ENCODE measurements at regions not wholly inside any gene's neighbourhood (a gene's known extent, or its start where the extent isn't known, plus 50 kb on each side); places are given as distances from the start of the nearest gene placed in this dataset.
"Not testable (repeated sequence)": the region's sequence is repeated elsewhere in the genome, so short reads cannot be mapped to it uniquely, and the experiment has no call there.

DNA sequence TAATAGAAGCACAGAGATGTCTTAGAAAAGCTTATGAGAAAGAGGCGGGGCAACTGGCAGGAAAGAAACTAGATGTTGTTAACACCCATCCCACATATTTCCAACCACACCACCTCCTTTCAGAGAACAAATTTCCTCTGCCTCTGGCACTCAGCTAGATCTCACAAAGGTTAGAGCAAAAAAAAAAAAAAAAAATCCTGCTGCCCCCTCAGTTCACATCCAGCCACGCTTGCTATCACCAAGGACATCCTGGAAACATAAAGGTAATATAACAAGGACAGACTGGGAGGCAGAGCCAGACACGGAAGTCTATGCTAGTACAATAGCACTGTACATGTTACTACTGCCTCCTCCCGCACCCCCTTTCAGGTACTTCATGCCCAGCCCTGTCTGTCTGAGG lies 238.0 kb upstream of the PTGER4 start:
- intact Hi-C loops (cut with DNase I; ENCODE audit: low total_unique reads): no loop called here

DNA sequence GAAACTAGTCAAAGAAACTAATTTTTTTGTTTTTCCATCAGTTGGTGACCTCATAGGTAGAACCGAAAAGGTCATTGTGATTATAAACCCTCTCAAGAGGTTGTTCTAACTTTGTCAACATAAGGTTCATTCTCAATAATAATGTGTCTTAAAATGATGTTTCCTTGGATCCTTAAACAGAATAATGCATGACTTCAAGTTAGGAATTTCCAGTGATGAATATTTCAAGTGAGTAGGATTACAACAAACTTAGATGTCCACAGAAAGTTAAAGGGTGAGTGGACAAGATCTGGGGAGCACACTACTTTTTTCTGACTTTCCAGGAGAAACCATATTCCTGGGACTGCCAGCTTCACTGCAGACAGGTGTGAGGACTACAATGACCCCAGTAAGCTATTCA lies 239.0 kb upstream of the PTGER4 start:
- no peak for DNase-seq
- Histone ChIP-seq H3K4me1 (no peaks in the 10 kb centered on the region), H3K27me3 (no peaks in the 10 kb centered on the region), H3K36me3 (no peaks in the 10 kb centered on the region), H3K27ac (no peak overlapping the region), H3K4me3 (no peak overlapping the region), H3K9me3 (no peaks in the 10 kb centered on the region)
- TF ChIP-seq CTCF (IDR thresholded peaks at IDR 0.05): no peak
- TF ChIP-seq POLR2A (IDR thresholded peaks at IDR 0.05): no peak
- intact Hi-C loops (cut with DNase I; ENCODE audit: low total_unique reads): no loop called here

More for the DNA sequence above, 238.0 kb upstream of the PTGER4 start:
- no peak for DNase-seq
- H3K27me3 ChIP-seq: no peaks in the 10 kb centered on the region
- H3K9me3 ChIP-seq: no peaks in the 10 kb centered on the region
- H3K27ac ChIP-seq: no peak overlapping the region
- H3K36me3 ChIP-seq: no peaks in the 10 kb centered on the region
- no peak for TF ChIP-seq POLR2A (IDR thresholded peaks at IDR 0.05)
- TF ChIP-seq CTCF (IDR thresholded peaks at IDR 0.05): no peak
- no peaks in the 10 kb centered on the region for H3K4me1 ChIP-seq
- no peak overlapping the region for H3K4me3 ChIP-seq

- H3K36me3 ChIP-seq; DNase-seq; H3K4me1 ChIP-seq; H3K4me3 ChIP-seq; H3K27me3 ChIP-seq; H3K9me3 ChIP-seq; intact Hi-C loops (cut with DNase I; ENCODE audit: low total_unique reads); H3K27ac ChIP-seq: not testable (repeated sequence)
Observed at GRCh38 chr5:40439103-40439502, 240.6 kb upstream of the PTGER4 start.

DNA sequence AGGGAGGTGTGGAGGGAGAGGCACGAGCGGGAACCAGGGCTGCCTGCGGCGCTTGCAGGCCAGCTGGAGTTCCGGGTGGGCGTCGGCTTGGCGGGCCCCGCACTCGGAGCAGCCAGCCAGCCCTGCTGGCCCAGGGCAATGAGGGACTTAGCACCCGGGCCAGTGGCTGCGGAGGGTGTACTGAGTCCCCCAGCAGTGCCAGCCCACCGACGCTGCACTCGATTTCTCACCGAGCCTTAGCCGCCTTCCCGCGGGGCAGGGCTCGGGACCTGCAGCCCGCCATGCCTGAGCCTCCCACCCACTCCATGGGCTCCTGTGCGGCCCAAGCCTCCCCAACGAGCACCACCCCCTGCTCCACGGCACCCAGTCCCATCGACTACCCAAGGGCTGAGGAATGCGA lies 241.1 kb upstream of the PTGER4 start:
- H3K4me3 ChIP-seq; DNase-seq; H3K27ac ChIP-seq; H3K9me3 ChIP-seq; H3K4me1 ChIP-seq; H3K36me3 ChIP-seq; intact Hi-C loops (cut with DNase I; ENCODE audit: low total_unique reads); H3K27me3 ChIP-seq: not testable (repeated sequence)

DNA sequence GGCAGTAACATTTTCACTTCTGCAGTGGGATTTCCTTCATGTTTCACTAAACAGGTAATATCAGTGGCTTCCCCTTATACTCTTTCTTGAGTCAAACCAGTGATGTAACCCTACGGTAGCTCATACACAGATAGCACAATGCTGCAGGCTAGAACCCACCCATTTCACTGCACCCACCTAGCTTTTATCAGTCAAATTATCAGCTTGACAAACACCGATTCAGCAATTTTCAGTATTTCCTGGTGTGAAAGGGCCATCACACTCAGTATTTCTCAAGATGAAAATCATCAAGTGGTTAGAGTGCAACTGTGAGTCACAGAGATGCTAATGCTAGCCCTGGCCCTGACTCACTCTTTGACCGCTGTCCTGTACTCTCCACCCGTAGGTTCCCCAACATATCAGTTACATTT lies 242.3 kb upstream of the PTGER4 start:
- no peak for TF ChIP-seq CTCF (IDR thresholded peaks at IDR 0.05)
- no peak for TF ChIP-seq POLR2A (IDR thresholded peaks at IDR 0.05)
- Histone ChIP-seq H3K9me3 (no peaks in the 10 kb centered on the region), H3K36me3 (no peaks in the 10 kb centered on the region), H3K27ac (no peak overlapping the region), H3K4me3 (no peak overlapping the region), H3K4me1 (no peaks in the 10 kb centered on the region), H3K27me3 (no peaks in the 10 kb centered on the region)
- DNase-seq: no peak
- intact Hi-C loops (cut with DNase I; ENCODE audit: low total_unique reads): no loop called here

GRCh38 chr5:40436535-40437237 lies 243.0 kb upstream of the PTGER4 start:
- no peaks in the 10 kb centered on the region for H3K4me1 ChIP-seq
- H3K27ac ChIP-seq: no peak overlapping the region
- no peak for DNase-seq
- H3K4me3 ChIP-seq: no peak overlapping the region
- no peaks in the 10 kb centered on the region for H3K9me3 ChIP-seq
- TF ChIP-seq CTCF (IDR thresholded peaks at IDR 0.05): no peak
- TF ChIP-seq POLR2A (IDR thresholded peaks at IDR 0.05): no peak
- H3K27me3 ChIP-seq: no peaks in the 10 kb centered on the region
- no peaks in the 10 kb centered on the region for H3K36me3 ChIP-seq
- intact Hi-C loops (cut with DNase I; ENCODE audit: low total_unique reads): no loop called here

- H3K9me3 ChIP-seq; H3K27ac ChIP-seq; H3K4me1 ChIP-seq; H3K27me3 ChIP-seq; H3K4me3 ChIP-seq; intact Hi-C loops (cut with DNase I; ENCODE audit: low total_unique reads); H3K36me3 ChIP-seq; DNase-seq: not testable (repeated sequence)
Observed at GRCh38 chr5:40435706-40436105, 244.0 kb upstream of the PTGER4 start.

Measured in uterus (tissue), 3 donors.